Activated CD4-positive, alpha-beta T cell treated with anti-CD3 and anti-CD28 coated beads, Interleukin-2, Interleukin-6, amounts not matched to agents 100 ng/mL and 50 ng/mL, durations not matched to agents 16 hours and 8 hours (primary cell): ENCODE measurements at regions not wholly inside any gene's neighbourhood (a gene's known extent, or its start where the extent isn't known, plus 50 kb on each side); places are given as distances from the start of the nearest gene placed in this dataset.
"Not testable (repeated sequence)": the region's sequence is repeated elsewhere in the genome, so short reads cannot be mapped to it uniquely, and the experiment has no call there.

Source experiments
- DNase-seq: peaks from one replicate; pipeline ENCODE4 v3.0.0-alpha.2; 2020

DNA sequence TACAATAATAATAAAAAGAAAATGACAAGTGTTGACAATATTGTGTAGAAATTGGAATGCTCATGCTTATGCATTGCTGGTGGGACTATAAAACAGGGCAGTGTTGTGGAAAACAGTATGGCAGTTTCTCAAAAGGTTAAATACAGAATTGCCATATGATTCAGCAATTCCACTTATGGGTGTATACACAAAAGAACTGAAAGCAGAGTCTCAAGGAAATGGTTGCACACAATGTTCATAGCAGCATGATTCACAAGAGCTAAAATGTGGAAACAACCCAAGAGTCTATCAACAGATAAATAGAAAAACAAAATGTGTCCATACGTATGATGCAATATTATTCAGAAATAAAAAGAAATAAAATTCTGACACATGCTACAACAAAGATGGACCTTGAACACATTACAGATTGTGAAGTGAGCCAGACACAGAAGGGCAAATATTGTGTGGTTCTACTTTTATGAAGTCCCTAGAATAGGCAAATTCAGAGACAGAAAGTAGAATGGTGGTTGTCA, 64.8 kb upstream of the GRM8 start:
- peak; percentile 1 for DNase-seq

GRCh38 chr7:127316819-127317218, 64.1 kb upstream of the GRM8 start:
- not testable (repeated sequence) for DNase-seq

GRCh38 chr7:127304087-127304486, 51.3 kb upstream of the GRM8 start:
- DNase-seq, result no peak

DNA sequence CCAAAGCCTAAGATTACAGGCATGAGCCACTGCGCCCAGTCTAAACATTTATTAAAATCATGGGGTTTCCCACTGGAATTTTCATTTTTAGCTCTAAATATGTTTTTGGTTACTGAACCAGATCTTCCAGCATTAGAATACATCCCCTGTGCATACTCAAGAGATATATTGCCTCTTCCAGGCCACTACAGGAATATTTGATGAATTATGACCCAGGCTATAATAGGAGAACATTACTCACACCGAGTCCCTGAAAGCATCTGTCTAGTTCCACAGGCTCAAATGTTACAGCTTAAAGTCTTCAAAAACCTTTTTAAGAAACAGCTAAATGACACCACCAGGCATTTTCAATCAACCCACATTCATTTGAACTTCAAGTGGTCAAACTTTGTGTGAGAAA, 50.4 kb upstream of the GRM8 start:
- DNase-seq, result no peak
